Body of pancreas (tissue), 4 donors: ENCODE measurements at regions not wholly inside any gene's neighbourhood (a gene's known extent, or its start where the extent isn't known, plus 50 kb on each side); places are given as distances from the start of the nearest gene placed in this dataset.
"Not testable (repeated sequence)": the region's sequence is repeated elsewhere in the genome, so short reads cannot be mapped to it uniquely, and the experiment has no call there.

Experiments used
- POLR2A ChIP-seq, 3 donors: fragments of 450-650 bp; IDR thresholded peaks; one replicate each; pipeline ENCODE4 v1.6.1; 2016; ENCODE audit warnings: antibody characterized with exemption in 3 of 3, mild to moderate bottlenecking in 2 of 3
- TF ChIP-seq, protein P1 (sequence below), 7 experiments: fragments of 450-650 bp in 4 of 7; fragments of 200-600 bp in 3 of 7; sonication (generic) in 3 of 7; IDR thresholded peaks; one replicate each; pipeline ENCODE4 v1.5.1; 2016 to 2019; ENCODE audit warnings: antibody characterized with exemption in 7 of 7

GRCh38 chr5:69913771-69914170 is 111.3 kb upstream of the SERF1B start:
- TF ChIP-seq, protein P1, sequence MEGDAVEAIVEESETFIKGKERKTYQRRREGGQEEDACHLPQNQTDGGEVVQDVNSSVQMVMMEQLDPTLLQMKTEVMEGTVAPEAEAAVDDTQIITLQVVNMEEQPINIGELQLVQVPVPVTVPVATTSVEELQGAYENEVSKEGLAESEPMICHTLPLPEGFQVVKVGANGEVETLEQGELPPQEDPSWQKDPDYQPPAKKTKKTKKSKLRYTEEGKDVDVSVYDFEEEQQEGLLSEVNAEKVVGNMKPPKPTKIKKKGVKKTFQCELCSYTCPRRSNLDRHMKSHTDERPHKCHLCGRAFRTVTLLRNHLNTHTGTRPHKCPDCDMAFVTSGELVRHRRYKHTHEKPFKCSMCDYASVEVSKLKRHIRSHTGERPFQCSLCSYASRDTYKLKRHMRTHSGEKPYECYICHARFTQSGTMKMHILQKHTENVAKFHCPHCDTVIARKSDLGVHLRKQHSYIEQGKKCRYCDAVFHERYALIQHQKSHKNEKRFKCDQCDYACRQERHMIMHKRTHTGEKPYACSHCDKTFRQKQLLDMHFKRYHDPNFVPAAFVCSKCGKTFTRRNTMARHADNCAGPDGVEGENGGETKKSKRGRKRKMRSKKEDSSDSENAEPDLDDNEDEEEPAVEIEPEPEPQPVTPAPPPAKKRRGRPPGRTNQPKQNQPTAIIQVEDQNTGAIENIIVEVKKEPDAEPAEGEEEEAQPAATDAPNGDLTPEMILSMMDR (IDR thresholded peaks at IDR 0.05) = not testable (repeated sequence)
- not testable (repeated sequence) for TF ChIP-seq POLR2A (IDR thresholded peaks at IDR 0.05)
